GM12874 (cell line): ENCODE measurements at regions not wholly inside any gene's neighbourhood (a gene's known extent, or its start where the extent isn't known, plus 50 kb on each side); places are given as distances from the start of the nearest gene placed in this dataset.

ENCODE experiments used
- CTCF ChIP-seq: IDR thresholded peaks from 2 replicates; pipeline ENCODE4 v1.5.1; 2011; ENCODE audit warnings: low read depth, mild to moderate bottlenecking, control low read depth, low read length, moderate library complexity; ENCODE audit not compliant: insufficient read depth

GRCh38 chr9:97243606-97244005 is 63.9 kb upstream of the CCDC180 start:
- no peak for TF ChIP-seq CTCF

GRCh38 chr9:97237951-97238889 is 69.2 kb upstream of the CCDC180 start:
- no peak for TF ChIP-seq CTCF

- no peak for TF ChIP-seq CTCF
Observed at GRCh38 chr9:97237311-97237786, 70.1 kb upstream of the CCDC180 start.

- no peak for TF ChIP-seq CTCF
Observed at GRCh38 chr9:97220894-97221477, 86.5 kb upstream of the CCDC180 start.

GRCh38 chr9:97188545-97188944 is 118.9 kb upstream of the CCDC180 start:
- no peak for TF ChIP-seq CTCF

- no peak for TF ChIP-seq CTCF
Observed at GRCh38 chr9:97186493-97186892, 121.0 kb upstream of the CCDC180 start.

- TF ChIP-seq CTCF, result no peak
Observed at GRCh38 chr9:97179616-97180015, 127.8 kb upstream of the CCDC180 start.
